Embryonic facial prominence (tissue), 1 donor: ENCODE measurements at regions not wholly inside any gene's neighbourhood (a gene's known extent, or its start where the extent isn't known, plus 50 kb on each side); places are given as distances from the start of the nearest gene placed in this dataset.
A peak's percentile ranks its signal among the peaks of the same experiment; 100 is the strongest.
"Not testable (repeated sequence)": the region's sequence is repeated elsewhere in the genome, so short reads cannot be mapped to it uniquely, and the experiment has no call there.

Source experiments
- DNase-seq: peaks from one replicate; pipeline ENCODE4 v3.0.0-alpha.2; 2016; ENCODE audit errors: extremely low spot score

GRCh38 chr5:131005963-131006684 is 158.9 kb downstream of the HINT1 start:
- DNase-seq = no peak

DNA sequence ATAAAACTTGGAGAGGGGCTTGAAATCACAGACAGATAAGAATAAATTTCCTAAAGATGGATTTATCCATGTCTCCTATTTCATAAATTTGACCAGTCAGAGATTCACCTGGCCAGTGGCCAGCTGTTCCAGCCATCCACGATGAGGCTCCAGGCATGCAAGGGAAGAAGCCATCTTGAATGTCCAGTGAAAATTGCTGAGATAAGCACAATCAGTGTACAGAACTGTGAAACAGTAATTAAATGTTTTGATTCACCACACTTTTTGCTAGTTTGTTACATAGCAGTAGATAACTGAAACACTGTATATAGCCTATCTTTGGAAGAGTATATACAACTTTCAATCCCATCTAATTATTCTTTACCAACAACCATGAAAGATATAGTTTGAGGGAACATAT is 163.5 kb downstream of the HINT1 start:
- no peak for DNase-seq

- DNase-seq = no peak
Observed at GRCh38 chr5:131000289-131000688, 164.8 kb downstream of the HINT1 start.

GRCh38 chr5:130996720-130997119 is 168.3 kb downstream of the HINT1 start:
- DNase-seq = not testable (repeated sequence)

DNA sequence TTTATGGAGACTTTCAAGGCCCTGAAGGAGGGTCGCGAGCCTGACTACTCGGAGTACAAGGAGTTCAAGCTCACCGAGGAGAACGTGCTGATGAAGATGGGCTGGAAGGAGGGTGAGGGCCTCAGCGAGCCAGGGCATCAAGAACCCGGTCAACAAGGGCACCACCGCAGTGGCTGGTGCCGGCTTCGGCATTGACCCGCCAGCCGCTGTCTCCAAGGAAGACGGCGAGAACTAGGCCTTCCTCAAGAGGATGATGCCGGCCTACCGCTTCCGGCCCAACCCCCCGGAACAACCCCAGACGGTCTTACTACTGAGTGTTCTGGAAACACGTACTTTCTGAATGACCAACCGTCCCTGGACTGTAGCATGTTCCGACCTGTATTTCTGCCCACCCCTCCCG is 169.2 kb downstream of the HINT1 start:
- no peak for DNase-seq

- no peak for DNase-seq
Observed at GRCh38 chr5:130995254-130995515, 169.9 kb downstream of the HINT1 start.

DNA sequence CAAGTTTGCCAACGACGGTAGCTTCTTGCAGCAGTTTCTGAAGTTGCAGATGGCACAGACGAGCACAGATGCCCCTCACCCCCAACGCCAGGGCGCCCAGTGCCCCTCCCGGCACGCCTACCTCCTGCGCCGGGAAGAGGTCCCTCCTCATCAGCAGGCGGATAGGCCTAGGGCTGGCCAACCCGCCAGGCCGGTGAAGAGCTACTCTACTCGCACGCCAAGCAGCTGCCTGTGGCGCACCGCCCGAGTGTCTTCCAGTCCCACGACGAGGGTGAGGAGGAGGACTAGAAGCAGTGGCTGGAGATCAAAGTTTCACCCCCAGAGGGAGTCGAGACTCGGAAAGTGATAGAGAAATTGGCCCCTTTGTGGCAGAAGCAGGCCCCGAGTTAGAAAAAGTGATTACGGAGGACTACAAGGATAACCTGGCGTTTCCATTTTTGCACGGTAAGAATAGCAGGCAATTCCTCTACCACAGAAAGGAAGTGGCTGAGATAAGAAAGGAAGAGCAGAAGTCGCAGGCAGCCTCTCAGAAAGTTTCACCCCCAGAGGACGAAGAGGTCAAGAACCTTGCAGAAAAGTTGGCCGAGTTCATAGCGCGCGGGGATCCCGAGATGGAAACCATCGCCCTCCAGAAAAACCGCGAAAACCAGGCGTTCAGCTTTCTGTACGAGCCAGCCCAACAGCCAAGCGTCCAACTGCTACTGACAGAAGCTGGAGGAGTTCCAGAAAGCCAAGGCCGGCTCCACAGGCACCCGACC is 170.4 kb downstream of the HINT1 start:
- DNase-seq = no peak

GRCh38 chr5:130992621-130993020 is 172.4 kb downstream of the HINT1 start:
- no peak for DNase-seq

- peak; percentile 25 for DNase-seq
Observed at GRCh38 chr5:130992095-130992494, 173.0 kb downstream of the HINT1 start.

- no peak for DNase-seq
Observed at GRCh38 chr5:130985776-130986175, 179.3 kb downstream of the HINT1 start.

GRCh38 chr5:130981663-130982062 is 183.4 kb downstream of the HINT1 start:
- no peak for DNase-seq

DNA sequence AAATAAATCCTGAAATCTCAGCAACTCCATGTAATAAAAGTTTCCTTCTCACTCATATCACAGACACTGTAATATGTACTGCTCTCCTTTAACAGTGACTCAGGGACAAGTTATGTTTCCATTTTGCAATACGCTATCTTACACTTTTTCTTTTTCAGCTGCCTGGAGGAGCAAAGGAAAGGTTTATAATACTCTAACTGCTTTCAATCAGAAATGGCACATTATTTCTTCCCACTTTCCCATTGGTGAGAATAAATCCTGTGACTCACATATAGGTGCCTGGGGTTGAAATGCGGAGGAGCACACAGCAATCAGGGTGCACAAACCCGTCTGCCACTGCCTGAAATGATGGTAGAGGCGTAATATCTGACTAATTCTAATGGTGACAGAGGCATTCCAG is 186.6 kb downstream of the HINT1 start:
- no peak for DNase-seq

GRCh38 chr5:130976493-130976892 is 188.6 kb downstream of the HINT1 start:
- DNase-seq = no peak

- no peak for DNase-seq
Observed at GRCh38 chr5:130975847-130976246, 189.2 kb downstream of the HINT1 start.

GRCh38 chr5:130975299-130975698 is 189.8 kb downstream of the HINT1 start:
- DNase-seq = no peak

DNA sequence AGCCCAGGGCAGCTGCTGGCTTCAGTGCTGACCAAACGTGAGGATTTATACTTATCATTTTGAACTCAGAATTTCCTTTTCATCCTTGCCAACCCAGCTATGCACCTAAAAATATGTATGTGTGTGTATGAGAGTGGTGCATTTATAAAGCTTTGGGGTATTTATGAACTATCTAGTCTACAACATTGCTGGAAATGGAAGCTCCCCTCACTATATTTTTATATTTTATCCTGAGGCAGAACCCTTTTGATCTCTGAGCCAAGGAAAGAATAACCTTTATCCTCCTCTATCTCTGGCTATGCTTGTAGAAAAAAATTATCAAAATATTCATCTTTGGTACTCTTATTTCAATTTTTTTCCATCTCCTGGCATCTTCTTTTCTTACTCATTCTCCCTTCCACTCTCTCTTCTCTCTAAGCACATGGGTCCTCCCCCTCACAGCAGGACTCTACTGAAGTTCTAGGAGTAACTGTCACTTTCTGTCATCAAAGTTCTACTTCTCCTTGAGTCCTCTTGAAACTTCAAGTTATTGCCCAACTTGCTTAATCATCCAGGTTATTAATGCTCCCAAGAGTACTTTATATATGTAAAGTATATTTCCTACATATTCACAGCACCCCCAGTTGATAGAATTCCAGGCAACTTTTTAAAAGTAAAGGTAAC is 190.9 kb downstream of the HINT1 start:
- DNase-seq = no peak

DNA sequence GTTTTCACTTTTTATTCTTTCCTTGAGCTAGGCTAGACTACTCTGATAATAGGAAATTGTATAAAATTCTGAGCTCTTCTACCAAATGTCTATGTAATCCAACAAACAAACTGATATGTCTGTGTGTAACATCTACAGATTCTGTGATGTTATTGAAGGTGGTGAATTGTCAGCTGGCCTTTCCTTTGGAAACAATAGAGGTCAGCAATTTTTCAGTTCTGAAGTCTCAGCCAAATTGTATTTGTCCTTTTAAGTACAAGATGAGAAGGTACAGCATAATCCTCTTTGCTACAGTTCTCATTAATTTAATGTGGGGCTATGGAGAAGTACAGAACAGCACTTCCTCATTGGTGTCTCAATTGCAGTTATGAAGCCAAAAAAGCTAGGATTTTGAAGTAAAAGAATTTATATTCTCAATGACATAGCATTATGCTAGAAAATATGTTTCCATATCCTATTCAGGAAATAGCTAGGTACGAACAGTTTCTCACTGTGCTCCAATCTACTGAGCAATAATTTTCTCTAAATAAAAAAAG is 198.0 kb downstream of the HINT1 start:
- no peak for DNase-seq

GRCh38 chr5:130965920-130966319 is 199.1 kb downstream of the HINT1 start:
- DNase-seq = no peak

GRCh38 chr5:130965360-130965759 is 199.7 kb downstream of the HINT1 start:
- DNase-seq = no peak

DNA sequence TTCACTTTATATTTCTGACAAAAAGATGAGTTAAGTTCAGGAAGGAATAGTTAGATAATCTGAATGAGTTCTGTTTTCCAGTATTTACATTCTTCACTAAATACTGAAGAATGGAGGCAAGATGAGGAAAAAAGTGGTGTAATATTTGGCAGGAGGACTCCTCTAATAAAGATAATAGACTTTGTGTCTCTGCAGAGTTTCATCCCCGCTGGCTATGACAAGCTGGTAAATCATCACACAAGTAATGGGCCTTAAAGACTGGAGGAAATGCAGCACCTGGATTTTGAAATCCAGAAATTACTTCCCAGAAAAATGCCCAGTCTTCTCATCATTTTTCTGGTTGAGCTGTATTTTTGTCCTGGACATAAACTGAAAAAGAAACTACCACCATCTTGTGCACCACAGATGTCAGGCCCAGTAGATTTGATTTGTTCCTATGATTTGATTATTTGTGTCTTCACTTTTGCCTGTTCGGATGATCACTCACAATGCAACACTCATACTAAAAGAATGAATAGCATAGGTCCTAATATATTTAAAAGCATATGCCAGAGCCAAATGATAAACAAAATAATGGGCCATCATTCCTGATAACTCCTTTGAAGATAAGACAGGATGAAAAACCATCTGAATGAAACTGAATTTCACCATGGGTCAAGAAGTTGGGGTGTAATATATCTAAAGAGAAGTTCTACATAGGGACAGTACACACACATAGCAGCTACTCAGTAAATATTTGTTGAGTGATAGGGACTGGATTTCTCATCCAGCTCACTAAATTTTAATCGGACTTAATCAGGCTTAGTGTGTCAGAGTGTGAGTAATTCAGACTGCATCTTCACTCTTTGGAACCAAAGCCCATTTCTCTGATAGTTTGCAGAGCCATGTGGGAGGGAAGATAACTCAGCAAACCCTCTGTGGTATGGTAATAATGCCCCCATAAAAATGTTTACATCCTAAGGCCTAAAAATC is 200.5 kb downstream of the HINT1 start:
- no peak for DNase-seq

DNA sequence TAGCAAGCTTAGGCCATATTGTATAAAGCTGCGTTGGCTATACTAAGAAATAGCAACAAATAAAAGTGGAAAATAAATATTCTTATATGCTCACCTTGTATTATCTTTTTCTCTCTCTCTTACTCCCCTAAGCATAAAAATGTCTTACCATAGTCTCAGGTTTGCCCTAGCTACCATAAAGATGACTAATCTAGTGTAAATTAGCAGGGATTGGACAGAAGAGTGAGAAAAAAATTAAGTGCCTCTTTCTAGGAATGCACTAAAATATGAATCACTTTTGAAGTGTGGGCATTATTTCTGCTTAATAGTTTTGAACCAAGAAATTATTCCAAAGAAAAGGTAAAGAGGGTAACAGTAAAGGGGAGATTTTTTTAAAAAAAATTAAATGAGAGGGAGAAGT is 201.3 kb downstream of the HINT1 start:
- DNase-seq = no peak

GRCh38 chr5:130957151-130957550 is 207.9 kb downstream of the HINT1 start:
- no peak for DNase-seq
